ENCODE measurements at regions not wholly inside any gene's neighbourhood (a gene's known extent, or its start where the extent isn't known, plus 50 kb on each side); places are given as distances from the start of the nearest gene placed in this dataset.
A peak's percentile ranks its signal among the peaks of the same experiment; 100 is the strongest.

- Mint-ChIP-seq H3K4me1 (no peaks in the 10 kb centered on the region), H3K27me3 (peaks cover 5 to 16% (median 11%) of the 10 kb centered on the region in 3 donors), H3K36me3 (peaks cover 0 to 8% of the 10 kb centered on the region in 2 donors), H3K27ac (no peak overlapping the region), H3K9me3 (peaks cover 3 to 12% (median 5%) of the 10 kb centered on the region in 7 donors), H3K4me3 (no peak overlapping the region)
- ATAC-seq (ENCODE audit: low read depth in 2 of 2) (no peak), DNase-seq (no peak)
Observed at GRCh38 chr2:71756280-71756906, 303.0 kb downstream of the DYSF start.

- H3K4me3 Mint-ChIP-seq: no peak overlapping the region
- no peak for DNase-seq
- peaks cover 5 to 20% (median 9%) of the 10 kb centered on the region in 7 donors for H3K9me3 Mint-ChIP-seq
- H3K36me3 Mint-ChIP-seq: peaks cover 0 to 8% of the 10 kb centered on the region in 2 donors
- H3K27ac Mint-ChIP-seq: no peak overlapping the region
- no peaks in the 10 kb centered on the region for H3K4me1 Mint-ChIP-seq
- ATAC-seq (ENCODE audit: low read depth in 2 of 2): no peak
- peaks cover 9 to 15% (median 11%) of the 10 kb centered on the region in 3 donors for H3K27me3 Mint-ChIP-seq
Observed at GRCh38 chr2:71751590-71751989, 298.2 kb downstream of the DYSF start.

GRCh38 chr2:71749671-71750101 is 296.3 kb downstream of the DYSF start:
- no peak overlapping the region for H3K4me3 Mint-ChIP-seq
- H3K4me1 Mint-ChIP-seq: no peaks in the 10 kb centered on the region
- no peak for ATAC-seq (ENCODE audit: low read depth in 2 of 2)
- peaks cover 3 to 20% (median 9%) of the 10 kb centered on the region in 7 donors for H3K9me3 Mint-ChIP-seq
- H3K27ac Mint-ChIP-seq: no peak overlapping the region
- peaks cover 5 to 11% (median 9%) of the 10 kb centered on the region in 3 donors for H3K27me3 Mint-ChIP-seq
- DNase-seq: no peak
- H3K36me3 Mint-ChIP-seq: peaks cover 0 to 8% of the 10 kb centered on the region in 2 donors

- Mint-ChIP-seq H3K4me1 (no peaks in the 10 kb centered on the region), H3K4me3 (no peak overlapping the region), H3K27me3 (peaks cover 5 to 11% (median 9%) of the 10 kb centered on the region in 3 donors), H3K27ac (no peak overlapping the region), H3K9me3 (peaks cover 3 to 20% (median 14%) of the 10 kb centered on the region in 7 donors), H3K36me3 (peaks cover 0 to 8% of the 10 kb centered on the region in 2 donors)
- no peak for ATAC-seq (ENCODE audit: low read depth in 2 of 2)
- DNase-seq: no peak
Observed at GRCh38 chr2:71748227-71748626, 294.9 kb downstream of the DYSF start.

GRCh38 chr2:71747559-71747958 is 294.2 kb downstream of the DYSF start:
- H3K9me3 Mint-ChIP-seq: peaks cover 3 to 19% (median 13%) of the 10 kb centered on the region in 7 donors
- H3K27ac Mint-ChIP-seq: no peak overlapping the region
- H3K4me3 Mint-ChIP-seq: no peak overlapping the region
- no peaks in the 10 kb centered on the region for H3K4me1 Mint-ChIP-seq
- peaks cover 0 to 8% of the 10 kb centered on the region in 2 donors for H3K36me3 Mint-ChIP-seq
- peaks cover 5 to 11% (median 9%) of the 10 kb centered on the region in 3 donors for H3K27me3 Mint-ChIP-seq
- ATAC-seq (ENCODE audit: low read depth in 2 of 2): no peak
- DNase-seq: no peak

GRCh38 chr2:71746946-71747501 is 293.7 kb downstream of the DYSF start:
- Mint-ChIP-seq H3K27ac (no peak overlapping the region), H3K4me1 (no peaks in the 10 kb centered on the region), H3K9me3 (peaks cover 2 to 18% (median 11%) of the 10 kb centered on the region in 7 donors), H3K36me3 (peaks cover 0 to 5% of the 10 kb centered on the region in 2 donors), H3K27me3 (peaks cover 4 to 11% (median 9%) of the 10 kb centered on the region in 3 donors), H3K4me3 (no peak overlapping the region)
- DNase-seq: no peak
- ATAC-seq (ENCODE audit: low read depth in 2 of 2): no peak

GRCh38 chr2:71744781-71745180 is 291.4 kb downstream of the DYSF start:
- peaks cover 0 to 11% of the 10 kb centered on the region in 2 donors for H3K36me3 Mint-ChIP-seq
- H3K9me3 Mint-ChIP-seq: peaks cover 0 to 25% (median 14%) of the 10 kb centered on the region in 7 donors
- DNase-seq: no peak
- peaks cover 0 to 11% (median 9%) of the 10 kb centered on the region in 3 donors for H3K27me3 Mint-ChIP-seq
- no peak for ATAC-seq (ENCODE audit: low read depth in 2 of 2)
- H3K27ac Mint-ChIP-seq: no peak overlapping the region
- H3K4me1 Mint-ChIP-seq: no peaks in the 10 kb centered on the region
- no peak overlapping the region for H3K4me3 Mint-ChIP-seq

GRCh38 chr2:71743995-71744675 is 290.8 kb downstream of the DYSF start:
- no peaks in the 10 kb centered on the region for H3K4me1 Mint-ChIP-seq
- H3K27ac Mint-ChIP-seq: no peak overlapping the region
- ATAC-seq (ENCODE audit: low read depth in 2 of 2) (no peak), DNase-seq (no peak)
- no peak overlapping the region for H3K4me3 Mint-ChIP-seq
- peaks cover 0 to 11% (median 6%) of the 10 kb centered on the region in 3 donors for H3K27me3 Mint-ChIP-seq
- peaks cover 0 to 28% (median 17%) of the 10 kb centered on the region in 7 donors for H3K9me3 Mint-ChIP-seq
- peaks cover 0 to 11% of the 10 kb centered on the region in 2 donors for H3K36me3 Mint-ChIP-seq

GRCh38 chr2:71742953-71743601 is 289.7 kb downstream of the DYSF start:
- H3K4me1 Mint-ChIP-seq: no peaks in the 10 kb centered on the region
- H3K27ac Mint-ChIP-seq: peak overlapping the region in 1 of 6 donors; percentile 60
- H3K4me3 Mint-ChIP-seq: no peak overlapping the region
- H3K9me3 Mint-ChIP-seq: peaks cover 2 to 32% (median 21%) of the 10 kb centered on the region in 7 donors
- peaks cover 0 to 11% of the 10 kb centered on the region in 2 donors for H3K36me3 Mint-ChIP-seq
- no peak for ATAC-seq (ENCODE audit: low read depth in 2 of 2)
- H3K27me3 Mint-ChIP-seq: peaks cover 0 to 11% (median 5%) of the 10 kb centered on the region in 3 donors
- DNase-seq: no peak

GRCh38 chr2:71736986-71737385 is 283.6 kb downstream of the DYSF start:
- peaks cover 3 to 36% (median 20%) of the 10 kb centered on the region in 7 donors for H3K9me3 Mint-ChIP-seq
- H3K27ac Mint-ChIP-seq: no peak overlapping the region
- ATAC-seq (ENCODE audit: low read depth in 2 of 2): no peak
- peaks cover 0 to 22% of the 10 kb centered on the region in 2 donors for H3K36me3 Mint-ChIP-seq
- no peak overlapping the region for H3K4me3 Mint-ChIP-seq
- peaks cover 5 to 19% (median 9%) of the 10 kb centered on the region in 3 donors for H3K27me3 Mint-ChIP-seq
- no peaks in the 10 kb centered on the region for H3K4me1 Mint-ChIP-seq
- DNase-seq: no peak

- Mint-ChIP-seq H3K4me3 (no peak overlapping the region), H3K36me3 (peaks cover 0 to 21% of the 10 kb centered on the region in 2 donors), H3K27me3 (peaks cover 5 to 19% (median 6%) of the 10 kb centered on the region in 3 donors), H3K9me3 (peaks cover 3 to 36% (median 22%) of the 10 kb centered on the region in 7 donors), H3K27ac (no peak overlapping the region), H3K4me1 (no peaks in the 10 kb centered on the region)
- ATAC-seq (ENCODE audit: low read depth in 2 of 2) (no peak), DNase-seq (no peak)
Observed at GRCh38 chr2:71736091-71736861, 282.9 kb downstream of the DYSF start.

Measured in naive B cell (primary cell).